Activated T-cell treated with anti-CD3 and anti-CD28 coated beads, Interleukin-2, amount 50 U/mL, for 4 hours (primary cell): ENCODE measurements at regions not wholly inside any gene's neighbourhood (a gene's known extent, or its start where the extent isn't known, plus 50 kb on each side); places are given as distances from the start of the nearest gene placed in this dataset.

Experiments
- ATAC-seq, 2 donors: fragments of 200-7000 bp; cut with Tn5 transposase; one replicate each; pipeline ENCODE4 v1.10.0; 2021
- DNase-seq: peaks from one replicate; pipeline ENCODE4 v3.0.0-alpha.2; 2020
- H3K27me3 Mint-ChIP-seq: one replicate; pipeline ENCODE4 v1.8.0; 2021; ENCODE audit warnings: low read depth, mixed read lengths
- H3K36me3 Mint-ChIP-seq: one replicate; pipeline ENCODE4 v1.8.0; 2022; ENCODE audit warnings: mixed read lengths; ENCODE audit not compliant: insufficient read depth
- H3K4me1 Mint-ChIP-seq: one replicate; pipeline ENCODE4 v1.8.0; 2021; ENCODE audit warnings: low read depth, mixed read lengths
- H3K4me3 Mint-ChIP-seq: one replicate; pipeline ENCODE4 v1.8.0; 2021; ENCODE audit warnings: mild to moderate bottlenecking, moderate library complexity, mixed read lengths
- H3K9me3 Mint-ChIP-seq: one replicate; pipeline ENCODE4 v1.8.0; 2021; ENCODE audit warnings: mixed read lengths

DNA sequence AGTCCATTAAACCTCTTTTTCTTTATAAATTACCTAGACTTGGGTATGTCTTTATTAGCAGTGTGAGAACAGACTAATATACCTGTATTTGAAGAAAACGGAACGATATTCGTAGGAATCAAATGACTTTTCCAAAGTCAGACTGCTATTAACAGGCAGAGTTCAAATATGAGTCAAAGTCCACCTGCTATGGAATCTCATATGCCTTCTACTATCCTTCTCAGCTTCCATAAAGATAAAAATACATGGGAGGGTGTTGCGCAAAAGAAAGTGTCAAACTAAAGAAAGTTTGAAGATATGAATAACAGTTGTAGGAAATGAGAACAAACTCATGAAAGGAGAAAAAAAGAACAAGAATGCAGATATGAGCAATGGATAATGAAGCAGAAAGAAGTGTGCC, 704.6 kb downstream of the EFNB2 start:
- no peaks in the 10 kb centered on the region for H3K27me3 Mint-ChIP-seq
- peaks cover 6% of the 10 kb centered on the region for H3K9me3 Mint-ChIP-seq
- no peaks in the 10 kb centered on the region for H3K4me1 Mint-ChIP-seq
- no peak for ATAC-seq
- no peak overlapping the region for H3K4me3 Mint-ChIP-seq
- DNase-seq, result no peak
- no peaks in the 10 kb centered on the region for H3K36me3 Mint-ChIP-seq

DNA sequence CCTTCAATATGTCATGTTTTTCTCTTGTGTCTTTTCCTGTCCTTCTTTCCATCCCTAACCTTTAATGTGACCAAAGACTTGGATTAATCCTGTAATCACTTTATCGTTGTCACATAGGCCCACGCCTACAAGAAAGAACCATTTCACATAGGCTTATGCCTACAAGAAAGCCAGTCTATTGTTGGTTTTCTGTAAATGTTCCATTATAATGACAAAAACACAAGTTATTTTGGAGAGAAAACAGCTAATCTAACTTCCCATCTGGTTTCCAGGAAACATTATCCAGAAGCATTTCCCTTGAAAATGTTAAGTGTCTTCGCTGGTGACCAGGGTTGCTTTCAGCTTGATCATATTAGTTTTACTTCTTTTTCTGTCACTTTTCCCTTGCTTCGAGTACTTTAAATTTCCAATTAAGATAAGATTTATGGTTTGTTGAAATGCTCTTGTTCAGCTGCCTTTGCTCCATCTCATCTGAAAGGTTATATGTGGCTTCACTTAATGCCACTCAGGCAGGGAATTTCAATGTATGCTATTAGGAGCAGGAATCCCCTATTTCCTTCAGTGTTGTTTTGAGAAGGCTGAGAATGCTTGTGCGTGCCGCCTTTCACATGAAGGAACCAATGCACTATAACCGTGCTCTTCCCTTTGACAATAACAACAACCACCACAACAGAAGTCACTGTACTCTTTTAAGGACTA, 708.2 kb downstream of the EFNB2 start:
- ATAC-seq (no peak), DNase-seq (no peak)
- Mint-ChIP-seq H3K27me3 (no peaks in the 10 kb centered on the region), H3K4me3 (no peak overlapping the region), H3K4me1 (no peaks in the 10 kb centered on the region), H3K9me3 (peaks cover 6% of the 10 kb centered on the region), H3K36me3 (no peaks in the 10 kb centered on the region)

GRCh38 chr13:105825071-105825470, 710.4 kb downstream of the EFNB2 start:
- Mint-ChIP-seq H3K36me3 (no peaks in the 10 kb centered on the region), H3K27me3 (no peaks in the 10 kb centered on the region), H3K4me1 (no peaks in the 10 kb centered on the region), H3K9me3 (peaks cover 6% of the 10 kb centered on the region), H3K4me3 (no peak overlapping the region)
- ATAC-seq (no peak), DNase-seq (no peak)

DNA sequence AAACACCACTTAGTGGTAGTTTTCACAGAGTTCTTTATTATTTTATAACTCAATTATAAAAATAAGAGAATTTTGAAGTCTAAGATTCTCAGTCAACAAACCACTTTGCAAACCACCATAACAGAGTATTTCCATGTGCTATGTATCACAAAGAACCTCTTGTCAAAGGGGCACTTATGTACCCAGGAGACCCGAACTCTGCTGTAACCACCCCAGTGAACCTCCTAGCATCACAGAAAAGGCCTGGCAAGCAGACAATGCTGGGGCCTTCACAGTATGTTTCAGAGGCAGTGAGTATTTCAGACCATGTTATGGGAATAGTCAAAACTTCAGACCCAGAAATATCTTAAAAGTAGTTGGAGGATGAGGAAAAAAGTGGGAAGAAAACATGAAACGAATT, 714.1 kb downstream of the EFNB2 start:
- ATAC-seq, result no peak
- DNase-seq, result no peak
- no peaks in the 10 kb centered on the region for H3K9me3 Mint-ChIP-seq
- H3K4me1 Mint-ChIP-seq, result no peaks in the 10 kb centered on the region
- no peaks in the 10 kb centered on the region for H3K27me3 Mint-ChIP-seq
- no peaks in the 10 kb centered on the region for H3K36me3 Mint-ChIP-seq
- no peak overlapping the region for H3K4me3 Mint-ChIP-seq

- Mint-ChIP-seq H3K9me3 (no peaks in the 10 kb centered on the region), H3K4me3 (no peak overlapping the region), H3K36me3 (no peaks in the 10 kb centered on the region), H3K27me3 (no peaks in the 10 kb centered on the region), H3K4me1 (no peaks in the 10 kb centered on the region)
- DNase-seq (no peak), ATAC-seq (no peak)
Measured at GRCh38 chr13:105820415-105820814, 715.0 kb downstream of the EFNB2 start.

GRCh38 chr13:105817498-105817897, 718.0 kb downstream of the EFNB2 start:
- no peaks in the 10 kb centered on the region for H3K36me3 Mint-ChIP-seq
- H3K9me3 Mint-ChIP-seq, result no peaks in the 10 kb centered on the region
- no peak for ATAC-seq
- no peaks in the 10 kb centered on the region for H3K4me1 Mint-ChIP-seq
- no peaks in the 10 kb centered on the region for H3K27me3 Mint-ChIP-seq
- no peak for DNase-seq
- no peak overlapping the region for H3K4me3 Mint-ChIP-seq

DNA sequence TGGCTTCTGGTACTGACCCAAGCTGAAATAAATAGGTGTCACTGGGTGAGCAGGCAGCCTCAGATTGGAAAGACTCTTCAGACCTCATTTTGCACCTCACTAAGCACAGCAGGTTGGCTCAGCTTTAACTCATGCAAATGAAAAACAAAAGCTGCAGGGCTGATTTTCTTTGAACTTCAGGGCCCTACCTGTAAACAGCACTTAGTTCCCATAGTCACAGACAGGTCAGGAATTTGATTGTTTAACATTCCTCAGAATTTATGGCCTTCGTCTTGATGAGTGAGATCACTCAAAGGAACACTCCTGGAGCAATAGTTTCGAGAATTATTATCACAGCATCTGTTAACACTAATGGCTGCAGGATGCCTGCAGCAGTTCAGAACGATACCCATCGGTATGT, 718.5 kb downstream of the EFNB2 start:
- Mint-ChIP-seq H3K4me3 (no peak overlapping the region), H3K36me3 (no peaks in the 10 kb centered on the region), H3K4me1 (no peaks in the 10 kb centered on the region), H3K27me3 (no peaks in the 10 kb centered on the region), H3K9me3 (no peaks in the 10 kb centered on the region)
- no peak for ATAC-seq
- DNase-seq, result no peak

DNA sequence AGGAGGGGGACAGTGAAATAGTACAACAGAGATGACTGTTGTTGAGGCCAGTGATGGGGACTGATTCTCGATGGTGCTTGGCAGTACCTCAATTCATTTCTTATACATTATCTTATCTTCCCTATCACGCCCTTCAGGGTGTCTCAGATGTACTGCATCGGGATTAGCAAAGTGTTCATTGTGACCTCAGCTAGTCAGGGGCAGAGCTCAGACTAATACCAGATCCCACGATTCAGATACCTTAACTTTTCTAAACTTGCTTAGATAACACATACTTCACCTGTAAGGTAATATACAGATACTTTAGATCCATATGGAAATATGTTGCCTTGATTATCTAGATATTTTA, 720.6 kb downstream of the EFNB2 start:
- ATAC-seq (no peak), DNase-seq (no peak)
- no peaks in the 10 kb centered on the region for H3K9me3 Mint-ChIP-seq
- no peaks in the 10 kb centered on the region for H3K27me3 Mint-ChIP-seq
- no peak overlapping the region for H3K4me3 Mint-ChIP-seq
- H3K36me3 Mint-ChIP-seq, result no peaks in the 10 kb centered on the region
- no peaks in the 10 kb centered on the region for H3K4me1 Mint-ChIP-seq

GRCh38 chr13:105814219-105814901, 721.1 kb downstream of the EFNB2 start:
- no peaks in the 10 kb centered on the region for H3K27me3 Mint-ChIP-seq
- H3K4me3 Mint-ChIP-seq, result no peak overlapping the region
- H3K9me3 Mint-ChIP-seq, result peaks cover 3% of the 10 kb centered on the region
- DNase-seq (no peak), ATAC-seq (no peak)
- no peaks in the 10 kb centered on the region for H3K4me1 Mint-ChIP-seq
- H3K36me3 Mint-ChIP-seq, result no peaks in the 10 kb centered on the region

DNA sequence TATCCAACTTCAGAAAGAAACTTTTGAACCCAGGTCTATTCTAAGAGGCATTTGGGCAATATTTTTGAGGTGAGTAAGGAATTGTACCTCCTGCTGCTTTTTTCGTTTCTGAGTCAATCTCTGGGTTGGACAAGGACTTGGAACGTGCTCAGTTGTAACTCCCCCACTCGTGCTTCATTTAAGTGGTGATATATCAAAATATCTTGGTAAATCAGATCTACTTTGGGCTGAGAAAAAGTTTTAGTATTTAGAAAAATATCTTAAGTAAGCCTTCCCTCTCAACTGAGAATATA, 728.9 kb downstream of the EFNB2 start:
- DNase-seq, result no peak
- no peaks in the 10 kb centered on the region for H3K36me3 Mint-ChIP-seq
- no peak overlapping the region for H3K4me3 Mint-ChIP-seq
- peaks cover 9% of the 10 kb centered on the region for H3K9me3 Mint-ChIP-seq
- ATAC-seq, result no peak
- no peaks in the 10 kb centered on the region for H3K4me1 Mint-ChIP-seq
- no peaks in the 10 kb centered on the region for H3K27me3 Mint-ChIP-seq

- DNase-seq (no peak), ATAC-seq (no peak)
- H3K9me3 Mint-ChIP-seq, result peaks cover 9% of the 10 kb centered on the region
- no peaks in the 10 kb centered on the region for H3K27me3 Mint-ChIP-seq
- no peaks in the 10 kb centered on the region for H3K36me3 Mint-ChIP-seq
- H3K4me3 Mint-ChIP-seq, result no peak overlapping the region
- no peaks in the 10 kb centered on the region for H3K4me1 Mint-ChIP-seq
Measured at GRCh38 chr13:105805892-105806627, 729.4 kb downstream of the EFNB2 start.

- no peak for ATAC-seq
- H3K27me3 Mint-ChIP-seq, result no peaks in the 10 kb centered on the region
- no peaks in the 10 kb centered on the region for H3K4me1 Mint-ChIP-seq
- no peak overlapping the region for H3K4me3 Mint-ChIP-seq
- H3K36me3 Mint-ChIP-seq, result no peaks in the 10 kb centered on the region
- H3K9me3 Mint-ChIP-seq, result peaks cover 9% of the 10 kb centered on the region
- no peak for DNase-seq
Measured at GRCh38 chr13:105804561-105805190, 730.8 kb downstream of the EFNB2 start.

- no peak for DNase-seq
- ATAC-seq, result no peak
- Mint-ChIP-seq H3K9me3 (peaks cover 4% of the 10 kb centered on the region), H3K36me3 (no peaks in the 10 kb centered on the region), H3K4me3 (no peak overlapping the region), H3K27me3 (no peaks in the 10 kb centered on the region), H3K4me1 (no peaks in the 10 kb centered on the region)
Measured at GRCh38 chr13:105799155-105799554, 736.3 kb downstream of the EFNB2 start.

- peaks cover 8% of the 10 kb centered on the region for H3K9me3 Mint-ChIP-seq
- DNase-seq (no peak), ATAC-seq (no peak)
- H3K36me3 Mint-ChIP-seq, result no peaks in the 10 kb centered on the region
- no peaks in the 10 kb centered on the region for H3K4me1 Mint-ChIP-seq
- no peak overlapping the region for H3K4me3 Mint-ChIP-seq
- H3K27me3 Mint-ChIP-seq, result no peaks in the 10 kb centered on the region
Measured at GRCh38 chr13:105798541-105798940, 736.9 kb downstream of the EFNB2 start.

DNA sequence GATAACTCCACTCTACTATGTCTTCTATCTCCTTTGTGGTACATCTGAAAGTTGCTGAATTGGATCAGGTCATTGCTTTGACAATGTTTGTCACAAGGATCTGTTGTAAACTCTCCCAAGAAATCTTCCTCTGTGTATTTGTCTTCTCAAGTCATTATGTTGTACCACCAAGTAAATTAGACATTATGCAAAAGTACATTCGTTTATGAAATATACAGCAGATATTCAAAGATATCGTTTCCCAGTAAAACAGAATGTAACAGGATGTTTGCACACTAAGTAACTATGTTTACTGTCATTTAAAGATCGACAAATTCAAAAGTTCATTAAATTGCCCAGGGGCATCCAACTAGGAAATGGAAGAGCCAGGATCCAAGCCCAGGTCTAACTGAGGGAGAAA, 739.4 kb downstream of the EFNB2 start:
- no peak for DNase-seq
- Mint-ChIP-seq H3K36me3 (no peaks in the 10 kb centered on the region), H3K4me3 (no peak overlapping the region), H3K4me1 (no peaks in the 10 kb centered on the region), H3K9me3 (peaks cover 12% of the 10 kb centered on the region), H3K27me3 (no peaks in the 10 kb centered on the region)
- ATAC-seq, result no peak
